ENCODE measurements at regions not wholly inside any gene's neighbourhood (a gene's known extent, or its start where the extent isn't known, plus 50 kb on each side); places are given as distances from the start of the nearest gene placed in this dataset.

GRCh38 chr22:48953830-48954229 is 873.8 kb downstream of the BRD1 start:
- TF ChIP-seq GATA2 (IDR thresholded peaks at IDR 0.05; ENCODE audit: low read depth, low read length), result no peak
- TF ChIP-seq GATA3 (IDR thresholded peaks at IDR 0.05; ENCODE audit: low read depth, low read length), result no peak
